GM12878 (cell line): ENCODE measurements at regions not wholly inside any gene's neighbourhood (a gene's known extent, or its start where the extent isn't known, plus 50 kb on each side); places are given as distances from the start of the nearest gene placed in this dataset.

Experiments used
- ATAC-seq: fragments of 200-7000 bp; cut with Tn5 transposase; 3 replicates; pipeline ENCODE4 v1.9.1; 2020; ENCODE audit warnings: mild to moderate bottlenecking, moderate library complexity
- BruUV-seq: library from RNA; stranded (reverse); fragments of 400-500 nt; replicated peaks from 2 replicates; lab custom pipeline; 2021; lab: Mats Ljungman, UMichigan
- CTCF ChIA-PET: fragments of 300-600 bp; sonication (Branson Sonifier 250); formaldehyde crosslinking; extraction: SDS; loops from one replicate; lab custom pipeline; 2021; ENCODE audit warnings: inconsistent platforms; lab: Yijun Ruan, JAX
- POLR2A ChIA-PET: fragments of 350-600 bp; formaldehyde crosslinking; extraction: SDS; loops from one replicate; lab custom pipeline; 2021; ENCODE audit warnings: inconsistent platforms; lab: Charles Lee
- RAD21 ChIA-PET: fragments of 300-600 bp; sonication (Branson Sonifier 250); formaldehyde crosslinking; loops from one replicate; lab custom pipeline; 2023; ENCODE audit warnings: antibody characterized with exemption; ENCODE audit not compliant: unreplicated experiment; lab: Charles Lee
- SMC1A ChIA-PET: fragments of 300-600 bp; sonication (Branson Sonifier 250); formaldehyde crosslinking; loops from one replicate; lab custom pipeline; 2023; ENCODE audit not compliant: unreplicated experiment, uncharacterized antibody; lab: Charles Lee
- DNase-seq: peaks from one replicate; pipeline ENCODE4 v3.0.0-alpha.2; 2011; ENCODE audit warnings: low read depth, low spot score
- FAIRE-seq: peaks from 3 replicates; lab custom pipeline; 2011; peaks lifted over from hg19 to GRCh38; lab: Jason Lieb, UNC
- H2AFZ ChIP-seq: 2 replicates; pipeline ENCODE4 v1.6.0; 2011; ENCODE audit warnings: low read depth, low read length, control low read depth; ENCODE audit not compliant: control insufficient read depth
- H3K27ac ChIP-seq: 2 replicates; pipeline ENCODE4 v1.5.1; 2011; ENCODE audit warnings: control low read depth; ENCODE audit not compliant: control insufficient read depth, insufficient read depth
- H3K27me3 ChIP-seq, 2 experiments: replicated peaks in 1 of 2; 2 replicates each; pipeline versions ENCODE4 v1.6.0 to v1.6.1; 2011; ENCODE audit warnings: low read length in 1 of 2; ENCODE audit not compliant: control insufficient read depth in 2 of 2, insufficient read depth in 2 of 2
- H3K36me3 ChIP-seq, 2 experiments: 2 replicates each; pipeline ENCODE4 v1.5.1; 2011; ENCODE audit warnings: low read length in 1 of 2; ENCODE audit not compliant: control insufficient read depth in 2 of 2, insufficient read depth in 2 of 2
- H3K4me1 ChIP-seq: 2 replicates; pipeline ENCODE4 v1.6.1; 2011; ENCODE audit warnings: mild to moderate bottlenecking, low read length, moderate library complexity, mixed read lengths; ENCODE audit not compliant: control insufficient read depth, insufficient read depth
- H3K4me2 ChIP-seq: 2 replicates; pipeline ENCODE4 v1.6.0; 2011; ENCODE audit warnings: control low read depth; ENCODE audit not compliant: control insufficient read depth, insufficient read depth
- H3K4me3 ChIP-seq: fragments of 200-600 bp; sonication (generic); 2 replicates; pipeline ENCODE4 v1.5.1; 2016
- H3K79me2 ChIP-seq: 2 replicates; pipeline ENCODE4 v1.6.0; 2011; ENCODE audit warnings: low read length; ENCODE audit not compliant: control insufficient read depth, insufficient read depth
- H3K9ac ChIP-seq: 2 replicates; pipeline ENCODE4 v1.8.0; 2011; ENCODE audit warnings: low read length, control low read depth, mixed read lengths; ENCODE audit not compliant: control insufficient read depth, insufficient read depth
- H3K9me3 ChIP-seq: replicated peaks from 3 replicates; pipeline ENCODE4 v1.5.1; 2011; ENCODE audit warnings: mild to moderate bottlenecking, low read length; ENCODE audit not compliant: control insufficient read depth, insufficient read depth
- H4K20me1 ChIP-seq: 2 replicates; pipeline ENCODE4 v1.6.0; 2011; ENCODE audit not compliant: control insufficient read depth, insufficient read depth
- ETV6 ChIP-seq, 2 experiments: fragments of 450-650 bp in 1 of 2; IDR thresholded peaks in 1 of 2; conservative IDR thresholded peaks in 1 of 2; 2 replicates each; pipeline ENCODE4 v1.6.1; 2014; ENCODE audit warnings: antibody characterized with exemption in 1 of 2, borderline replicate concordance in 1 of 2, low read depth in 1 of 2, mild to moderate bottlenecking in 1 of 2, moderate library complexity in 1 of 2
- PAX5 ChIP-seq: IDR thresholded peaks from 2 replicates; pipeline ENCODE4 v1.6.1; 2011; ENCODE audit warnings: low read depth, low read length, borderline replicate concordance
- RELA ChIP-seq: fragments of 450-650 bp; IDR thresholded peaks from 2 replicates; pipeline ENCODE4 v1.8.0; 2014; ENCODE audit warnings: borderline replicate concordance; ENCODE audit not compliant: partially characterized antibody
- SMARCA5 ChIP-seq: fragments of 450-650 bp; IDR thresholded peaks from 2 replicates; pipeline ENCODE4 v1.6.1; 2017; ENCODE audit warnings: mild to moderate bottlenecking
- WGBS: methylation state at CpG from one replicate; pipeline ENCODE4 v1.1.6; 2016; ENCODE audit warnings: low lambda C conversion rate; ENCODE audit not compliant: insufficient replicate concordance, insufficient coverage; ENCODE audit errors: missing lambda C conversion rate; 5-methylcytosine and 5-hydroxymethylcytosine counted together
- in situ Hi-C: fragments of 300-500 bp; cut with MboI; formaldehyde crosslinking; loops from 9 replicates; pipeline ENCODE4 v1.14.3; 2018; ENCODE audit warnings: mixed read lengths
- intact Hi-C: fragments of 100-400 bp; cut with micrococcal nuclease; formaldehyde crosslinking; loops from one replicate; pipeline ENCODE4 v1.14.2; 2022; ENCODE audit not compliant: unreplicated experiment
- TF ChIP-seq, protein P1 (sequence below): fragments of 450-650 bp; IDR thresholded peaks from 2 replicates; pipeline ENCODE4 v1.6.1; 2016; ENCODE audit warnings: mild to moderate bottlenecking
- TF ChIP-seq, protein P2 (sequence below): IDR thresholded peaks from 2 replicates; pipeline ENCODE4 v1.6.1; 2011; ENCODE audit warnings: low read depth, low read length, improper control_type of control experiment, borderline replicate concordance

DNA sequence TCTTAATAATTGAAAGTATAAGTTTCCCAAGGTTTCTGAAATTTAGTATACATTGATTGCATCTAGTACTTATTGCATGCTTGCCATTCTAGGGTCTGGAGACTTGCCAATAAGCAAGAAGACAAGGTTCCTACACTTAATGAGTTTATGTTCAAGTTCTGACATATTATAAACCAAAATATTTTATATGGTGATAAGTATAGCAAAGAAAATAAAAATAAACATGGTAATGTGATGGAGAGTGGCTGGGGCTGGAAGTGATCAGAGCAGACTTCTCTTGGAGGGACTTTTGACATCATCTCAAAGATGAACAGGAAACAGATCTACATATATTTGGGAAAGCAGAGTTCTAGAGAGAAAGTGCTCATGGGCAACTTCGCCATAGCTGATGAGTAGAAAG, 119.5 kb upstream of the EPHA4 start:
- no peak overlapping the region for H3K4me3 ChIP-seq
- in situ Hi-C loops = no loop called here
- BruUV-seq = no TSS peak
- ATAC-seq = no peak
- TF ChIP-seq SMARCA5 = no peak
- TF ChIP-seq, protein P1, sequence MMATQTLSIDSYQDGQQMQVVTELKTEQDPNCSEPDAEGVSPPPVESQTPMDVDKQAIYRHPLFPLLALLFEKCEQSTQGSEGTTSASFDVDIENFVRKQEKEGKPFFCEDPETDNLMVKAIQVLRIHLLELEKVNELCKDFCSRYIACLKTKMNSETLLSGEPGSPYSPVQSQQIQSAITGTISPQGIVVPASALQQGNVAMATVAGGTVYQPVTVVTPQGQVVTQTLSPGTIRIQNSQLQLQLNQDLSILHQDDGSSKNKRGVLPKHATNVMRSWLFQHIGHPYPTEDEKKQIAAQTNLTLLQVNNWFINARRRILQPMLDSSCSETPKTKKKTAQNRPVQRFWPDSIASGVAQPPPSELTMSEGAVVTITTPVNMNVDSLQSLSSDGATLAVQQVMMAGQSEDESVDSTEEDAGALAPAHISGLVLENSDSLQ = no peak
- no peak for TF ChIP-seq ETV6 (conservative IDR thresholded peaks at IDR 0.05 in 1 of 2, IDR thresholded peaks at IDR 0.05 in 1 of 2; ENCODE audit: borderline replicate concordance in 1 of 2, low read depth in 1 of 2)
- no peak for FAIRE-seq
- no peaks in the 10 kb centered on the region for H3K27me3 ChIP-seq
- ChIA-PET RAD21 (no interaction called here), SMC1A (no interaction called here), CTCF (no interaction called here), POLR2A (no interaction called here)
- no peak for DNase-seq
- H3K4me1 ChIP-seq = no peaks in the 10 kb centered on the region
- H3K9me3 ChIP-seq = no peaks in the 10 kb centered on the region
- no peak overlapping the region for H3K4me2 ChIP-seq
- no peaks in the 10 kb centered on the region for H3K36me3 ChIP-seq
- 0% methylated on average over 1 of the region's 1 CpG for WGBS
- H3K9ac ChIP-seq = no peak overlapping the region
- intact Hi-C loops = no loop called here
- H3K27ac ChIP-seq = no peak overlapping the region
- H3K79me2 ChIP-seq = no peaks in the 10 kb centered on the region
- H4K20me1 ChIP-seq = no peaks in the 10 kb centered on the region
- H2AFZ ChIP-seq = no peak overlapping the region

DNA sequence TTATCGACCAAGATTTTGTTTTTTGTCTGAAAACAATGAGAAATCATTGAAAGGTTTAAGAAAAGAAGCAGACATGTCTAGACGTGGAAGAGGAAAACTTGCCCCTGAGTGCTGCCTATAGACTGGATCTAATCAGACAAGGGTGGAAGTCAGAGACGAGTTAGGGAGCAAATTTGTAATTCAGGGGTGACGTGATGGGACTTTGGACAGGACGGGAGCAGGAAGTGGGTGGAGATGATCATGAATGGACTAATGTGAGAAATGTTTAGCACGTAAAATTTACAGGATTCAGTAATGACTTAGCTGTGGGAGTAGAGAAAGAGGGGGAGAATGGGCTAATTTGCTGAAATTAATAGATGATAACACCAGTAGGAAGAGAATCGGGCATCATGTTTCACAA, 117.0 kb upstream of the EPHA4 start:
- no peak overlapping the region for H3K27ac ChIP-seq
- H3K4me2 ChIP-seq = no peak overlapping the region
- no peaks in the 10 kb centered on the region for H3K27me3 ChIP-seq
- ChIA-PET POLR2A (no interaction called here), RAD21 (no interaction called here), SMC1A (interaction anchor here (0.7 to 0.9 kb wide), 2 partner anchors 10 to 1446 kb away, joined by 3 read pairs; no protein-coding TSS in a partner anchor)
- H3K4me1 ChIP-seq = no peaks in the 10 kb centered on the region
- in situ Hi-C loops = no loop called here
- no peak overlapping the region for H3K4me3 ChIP-seq
- no peaks in the 10 kb centered on the region for H3K36me3 ChIP-seq
- 10% methylated on average over 7 of the region's 7 CpGs for WGBS
- H4K20me1 ChIP-seq = no peaks in the 10 kb centered on the region
- DNase-seq (no peak), FAIRE-seq (no peak)
- no TSS peak for BruUV-seq
- no peaks in the 10 kb centered on the region for H3K9me3 ChIP-seq
- H3K9ac ChIP-seq = no peak overlapping the region
- H3K79me2 ChIP-seq = no peaks in the 10 kb centered on the region
- intact Hi-C loops = no loop called here
- TF ChIP-seq RELA (no peak), PAX5 (no peak)
- TF ChIP-seq, protein P2, sequence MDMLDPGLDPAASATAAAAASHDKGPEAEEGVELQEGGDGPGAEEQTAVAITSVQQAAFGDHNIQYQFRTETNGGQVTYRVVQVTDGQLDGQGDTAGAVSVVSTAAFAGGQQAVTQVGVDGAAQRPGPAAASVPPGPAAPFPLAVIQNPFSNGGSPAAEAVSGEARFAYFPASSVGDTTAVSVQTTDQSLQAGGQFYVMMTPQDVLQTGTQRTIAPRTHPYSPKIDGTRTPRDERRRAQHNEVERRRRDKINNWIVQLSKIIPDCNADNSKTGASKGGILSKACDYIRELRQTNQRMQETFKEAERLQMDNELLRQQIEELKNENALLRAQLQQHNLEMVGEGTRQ = no peak
- TF ChIP-seq, all 136 proteins: peak for 0
- CTCF ChIA-PET = no interaction called here
- ATAC-seq = no peak
- H2AFZ ChIP-seq = no peak overlapping the region
